Liver (tissue), 8 donors: ENCODE measurements at regions not wholly inside any gene's neighbourhood (a gene's known extent, or its start where the extent isn't known, plus 50 kb on each side); places are given as distances from the start of the nearest gene placed in this dataset.

Experiments used
- DNase-seq: peaks from one replicate; pipeline ENCODE4 v3.0.0-alpha.2; 2017; ENCODE audit warnings: low spot score
- H3K27ac ChIP-seq, 2 donors: one replicate each; pipeline ENCODE4 v1.7.0; 2013; ENCODE audit warnings: inconsistent platforms in 2 of 2, low read length in 2 of 2, control low read depth in 1 of 2, low read depth in 1 of 2, mild to moderate bottlenecking in 1 of 2
- H3K27me3 ChIP-seq, 4 donors: one replicate each; pipeline versions ENCODE4 v1.6.1 to v1.7.0; 2013; ENCODE audit warnings: low read length in 3 of 4, inconsistent platforms in 1 of 4, mild to moderate bottlenecking in 1 of 4, moderate library complexity in 1 of 4; ENCODE audit not compliant: control insufficient read depth in 4 of 4, insufficient read depth in 4 of 4
- H3K36me3 ChIP-seq, 4 donors: one replicate each; pipeline versions ENCODE4 v1.6.1 to v1.7.0; 2013; ENCODE audit warnings: low read length in 3 of 4, mild to moderate bottlenecking in 3 of 4, low read depth in 1 of 4, moderate library complexity in 1 of 4; ENCODE audit not compliant: control insufficient read depth in 4 of 4, insufficient read depth in 3 of 4
- H3K4me1 ChIP-seq, 4 donors: one replicate each; pipeline versions ENCODE4 v1.6.1 to v1.7.0; 2013; ENCODE audit warnings: low read length in 3 of 4, mild to moderate bottlenecking in 3 of 4, moderate library complexity in 1 of 4; ENCODE audit not compliant: control insufficient read depth in 4 of 4, insufficient read depth in 4 of 4
- H3K4me3 ChIP-seq, 3 donors: one replicate each; pipeline versions ENCODE4 v1.6.1 to v1.7.0; 2013; ENCODE audit warnings: low read length in 3 of 3, control low read depth in 1 of 3, low read depth in 1 of 3, mild to moderate bottlenecking in 1 of 3
- H3K9ac ChIP-seq, 2 donors: one replicate each; pipeline ENCODE4 v1.7.0; 2013; ENCODE audit warnings: low read length in 2 of 2, mild to moderate bottlenecking in 2 of 2, moderate library complexity in 2 of 2, control low read depth in 1 of 2, low read depth in 1 of 2
- H3K9me3 ChIP-seq, 4 donors: one replicate each; pipeline versions ENCODE4 v1.6.1 to v1.7.0; 2013; ENCODE audit warnings: low read length in 3 of 4; ENCODE audit not compliant: control insufficient read depth in 4 of 4
- CTCF ChIP-seq: fragments of 150-350 bp; IDR thresholded peaks from 2 replicates; pipeline ENCODE4 v1.5.1; 2017; ENCODE audit warnings: improper control_type of control experiment, low read depth, low read length; ENCODE audit not compliant: missing input control
- EGR1 ChIP-seq, 2 donors: IDR thresholded peaks; 2 replicates each; pipeline ENCODE4 v1.6.1; 2016 to 2018; ENCODE audit warnings: antibody characterized with exemption in 2 of 2, low read depth in 2 of 2
- FOXA2 ChIP-seq: IDR thresholded peaks from 2 replicates; pipeline ENCODE4 v1.6.1; 2016; ENCODE audit warnings: antibody characterized with exemption
- GABPA ChIP-seq, 2 donors: IDR thresholded peaks in 1 of 2; conservative IDR thresholded peaks in 1 of 2; 2 replicates each; pipeline ENCODE4 v1.6.1; 2016; ENCODE audit warnings: antibody characterized with exemption in 2 of 2, mild to moderate bottlenecking in 1 of 2, moderate library complexity in 1 of 2
- HNF4A ChIP-seq, 2 donors: conservative IDR thresholded peaks; 2 replicates each; pipeline ENCODE4 v1.6.1; 2016; ENCODE audit warnings: antibody characterized with exemption in 2 of 2, mild to moderate bottlenecking in 2 of 2
- JUND ChIP-seq, 2 donors: IDR thresholded peaks; 2 replicates each; pipeline ENCODE4 v1.6.1; 2016; ENCODE audit warnings: antibody characterized with exemption in 2 of 2
- NR2F2 ChIP-seq: IDR thresholded peaks from 2 replicates; pipeline ENCODE4 v1.6.1; 2016; ENCODE audit warnings: antibody characterized with exemption
- RAD21 ChIP-seq, 2 donors: IDR thresholded peaks; 2 replicates each; pipeline ENCODE4 v1.6.1; 2016; ENCODE audit warnings: antibody characterized with exemption in 2 of 2, mild to moderate bottlenecking in 2 of 2
- RXRA ChIP-seq, 2 donors: IDR thresholded peaks; 2 replicates each; pipeline ENCODE4 v1.6.1; 2017 to 2018; ENCODE audit warnings: antibody characterized with exemption in 2 of 2, mild to moderate bottlenecking in 1 of 2
- TAF1 ChIP-seq: conservative IDR thresholded peaks from 2 replicates; pipeline ENCODE4 v1.6.1; 2016; ENCODE audit warnings: antibody characterized with exemption, mild to moderate bottlenecking
- WGBS: extraction: QIAGEN DNeasy Blood & Tissue Kit; methylation state at CpG from one replicate; pipeline ENCODE4 v1.1.7; 2013; 5-methylcytosine and 5-hydroxymethylcytosine counted together
- TF ChIP-seq, protein P1 (sequence below): IDR thresholded peaks from 2 replicates; pipeline ENCODE4 v1.6.1; 2016; ENCODE audit warnings: antibody characterized with exemption
- TF ChIP-seq, protein P2 (sequence below): IDR thresholded peaks from 2 replicates; pipeline ENCODE4 v1.6.1; 2016; ENCODE audit warnings: antibody characterized with exemption
- TF ChIP-seq, protein P3 (sequence below): IDR thresholded peaks from 2 replicates; pipeline ENCODE4 v1.6.1; 2016; ENCODE audit warnings: antibody characterized with exemption, mild to moderate bottlenecking
- TF ChIP-seq, protein P4 (sequence below): IDR thresholded peaks from 2 replicates; pipeline ENCODE4 v1.6.1; 2016; ENCODE audit warnings: antibody characterized with exemption
- donor health status: healthy.
- donor health status: healthy.
- donor health status: healthy.
- donor health status: healthy.
- donor health status: healthy.

GRCh38 chr14:26730929-26731618 is 133.2 kb upstream of the NOVA1 start:
- Histone ChIP-seq H3K9ac (no peak overlapping the region), H3K4me3 (no peak overlapping the region), H3K27ac (no peak overlapping the region), H3K4me1 (no peaks in the 10 kb centered on the region), H3K27me3 (no peaks in the 10 kb centered on the region), H3K36me3 (no peaks in the 10 kb centered on the region), H3K9me3 (no peaks in the 10 kb centered on the region)
- no peak for TF ChIP-seq JUND (IDR thresholded peaks at IDR 0.05)
- no peak for TF ChIP-seq RXRA (IDR thresholded peaks at IDR 0.05)
- TF ChIP-seq RAD21 (IDR thresholded peaks at IDR 0.05): peak; percentile 53 to 61
- DNase-seq: peak; percentile 32
- 79% methylated on average over 4 of the region's 4 CpGs for WGBS

DNA sequence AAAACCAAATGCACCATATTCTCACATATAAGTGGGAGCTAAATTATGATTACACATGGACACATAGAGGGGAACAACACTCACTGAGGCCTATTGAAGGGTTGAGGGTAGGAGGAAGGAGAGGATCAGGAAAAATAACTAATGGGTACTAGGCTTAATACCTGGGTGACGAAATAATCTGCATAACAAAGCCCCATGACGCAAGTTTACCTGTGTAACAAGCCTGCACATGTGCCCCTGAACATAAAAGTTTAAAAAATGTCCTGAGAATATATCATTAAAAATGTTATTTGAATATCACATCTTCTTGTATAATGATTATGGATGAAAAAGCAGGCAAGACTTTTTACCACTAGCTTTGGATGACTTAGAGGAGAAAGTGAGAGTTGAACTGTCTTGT is 138.0 kb upstream of the NOVA1 start:
- TF ChIP-seq FOXA2: no peak
- TF ChIP-seq CTCF: no peak
- no peak for TF ChIP-seq NR2F2
- TF ChIP-seq RXRA (IDR thresholded peaks at IDR 0.05): no peak
- TF ChIP-seq TAF1: no peak
- no peak for TF ChIP-seq HNF4A (conservative IDR thresholded peaks at IDR 0.05)
- TF ChIP-seq, protein P1, sequence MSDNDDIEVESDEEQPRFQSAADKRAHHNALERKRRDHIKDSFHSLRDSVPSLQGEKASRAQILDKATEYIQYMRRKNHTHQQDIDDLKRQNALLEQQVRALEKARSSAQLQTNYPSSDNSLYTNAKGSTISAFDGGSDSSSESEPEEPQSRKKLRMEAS: no peak
- TF ChIP-seq, protein P2, sequence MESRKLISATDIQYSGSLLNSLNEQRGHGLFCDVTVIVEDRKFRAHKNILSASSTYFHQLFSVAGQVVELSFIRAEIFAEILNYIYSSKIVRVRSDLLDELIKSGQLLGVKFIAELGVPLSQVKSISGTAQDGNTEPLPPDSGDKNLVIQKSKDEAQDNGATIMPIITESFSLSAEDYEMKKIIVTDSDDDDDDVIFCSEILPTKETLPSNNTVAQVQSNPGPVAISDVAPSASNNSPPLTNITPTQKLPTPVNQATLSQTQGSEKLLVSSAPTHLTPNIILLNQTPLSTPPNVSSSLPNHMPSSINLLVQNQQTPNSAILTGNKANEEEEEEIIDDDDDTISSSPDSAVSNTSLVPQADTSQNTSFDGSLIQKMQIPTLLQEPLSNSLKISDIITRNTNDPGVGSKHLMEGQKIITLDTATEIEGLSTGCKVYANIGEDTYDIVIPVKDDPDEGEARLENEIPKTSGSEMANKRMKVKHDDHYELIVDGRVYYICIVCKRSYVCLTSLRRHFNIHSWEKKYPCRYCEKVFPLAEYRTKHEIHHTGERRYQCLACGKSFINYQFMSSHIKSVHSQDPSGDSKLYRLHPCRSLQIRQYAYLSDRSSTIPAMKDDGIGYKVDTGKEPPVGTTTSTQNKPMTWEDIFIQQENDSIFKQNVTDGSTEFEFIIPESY: no peak
- TF ChIP-seq EGR1 (IDR thresholded peaks at IDR 0.05; ENCODE audit: low read depth in 2 of 2): no peak
- no peak overlapping the region for H3K9ac ChIP-seq
- H3K27ac ChIP-seq: no peak overlapping the region
- DNase-seq: no peak
- H3K4me3 ChIP-seq: no peak overlapping the region
- 76% methylated on average over 2 of the region's 2 CpGs for WGBS
- H3K27me3 ChIP-seq: no peaks in the 10 kb centered on the region
- no peaks in the 10 kb centered on the region for H3K9me3 ChIP-seq
- no peaks in the 10 kb centered on the region for H3K36me3 ChIP-seq
- no peaks in the 10 kb centered on the region for H3K4me1 ChIP-seq

DNA sequence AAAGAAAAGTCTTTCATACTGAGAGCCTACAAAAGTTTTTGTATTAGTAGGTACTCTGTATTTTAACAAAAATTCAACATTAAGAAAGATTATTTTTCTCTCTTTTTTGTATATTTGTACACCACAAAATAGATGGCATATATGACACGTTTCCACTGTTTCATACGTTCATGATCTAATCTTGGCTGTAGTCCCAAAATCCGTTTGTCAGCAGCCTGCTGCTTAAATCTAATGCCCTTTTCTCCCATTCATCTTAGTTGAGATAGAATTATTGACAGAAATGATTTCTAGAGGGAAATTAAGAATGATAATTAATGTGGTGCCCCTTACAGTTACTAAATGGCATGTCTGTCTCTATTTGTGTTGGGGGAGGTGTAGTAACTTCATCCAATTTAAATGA is 140.7 kb upstream of the NOVA1 start:
- DNase-seq: no peak
- no peak overlapping the region for H3K4me3 ChIP-seq
- H3K4me1 ChIP-seq: no peaks in the 10 kb centered on the region
- no peak overlapping the region for H3K9ac ChIP-seq
- no peaks in the 10 kb centered on the region for H3K36me3 ChIP-seq
- no peak overlapping the region for H3K27ac ChIP-seq
- H3K9me3 ChIP-seq: no peaks in the 10 kb centered on the region
- H3K27me3 ChIP-seq: no peaks in the 10 kb centered on the region
- TF ChIP-seq RAD21 (IDR thresholded peaks at IDR 0.05): no peak
- no peak for TF ChIP-seq GABPA (IDR thresholded peaks at IDR 0.05 in 1 of 2, conservative IDR thresholded peaks at IDR 0.05 in 1 of 2)
- TF ChIP-seq, protein P2: no peak
- no peak for TF ChIP-seq TAF1
- TF ChIP-seq RXRA (IDR thresholded peaks at IDR 0.05): no peak
- TF ChIP-seq, protein P3, sequence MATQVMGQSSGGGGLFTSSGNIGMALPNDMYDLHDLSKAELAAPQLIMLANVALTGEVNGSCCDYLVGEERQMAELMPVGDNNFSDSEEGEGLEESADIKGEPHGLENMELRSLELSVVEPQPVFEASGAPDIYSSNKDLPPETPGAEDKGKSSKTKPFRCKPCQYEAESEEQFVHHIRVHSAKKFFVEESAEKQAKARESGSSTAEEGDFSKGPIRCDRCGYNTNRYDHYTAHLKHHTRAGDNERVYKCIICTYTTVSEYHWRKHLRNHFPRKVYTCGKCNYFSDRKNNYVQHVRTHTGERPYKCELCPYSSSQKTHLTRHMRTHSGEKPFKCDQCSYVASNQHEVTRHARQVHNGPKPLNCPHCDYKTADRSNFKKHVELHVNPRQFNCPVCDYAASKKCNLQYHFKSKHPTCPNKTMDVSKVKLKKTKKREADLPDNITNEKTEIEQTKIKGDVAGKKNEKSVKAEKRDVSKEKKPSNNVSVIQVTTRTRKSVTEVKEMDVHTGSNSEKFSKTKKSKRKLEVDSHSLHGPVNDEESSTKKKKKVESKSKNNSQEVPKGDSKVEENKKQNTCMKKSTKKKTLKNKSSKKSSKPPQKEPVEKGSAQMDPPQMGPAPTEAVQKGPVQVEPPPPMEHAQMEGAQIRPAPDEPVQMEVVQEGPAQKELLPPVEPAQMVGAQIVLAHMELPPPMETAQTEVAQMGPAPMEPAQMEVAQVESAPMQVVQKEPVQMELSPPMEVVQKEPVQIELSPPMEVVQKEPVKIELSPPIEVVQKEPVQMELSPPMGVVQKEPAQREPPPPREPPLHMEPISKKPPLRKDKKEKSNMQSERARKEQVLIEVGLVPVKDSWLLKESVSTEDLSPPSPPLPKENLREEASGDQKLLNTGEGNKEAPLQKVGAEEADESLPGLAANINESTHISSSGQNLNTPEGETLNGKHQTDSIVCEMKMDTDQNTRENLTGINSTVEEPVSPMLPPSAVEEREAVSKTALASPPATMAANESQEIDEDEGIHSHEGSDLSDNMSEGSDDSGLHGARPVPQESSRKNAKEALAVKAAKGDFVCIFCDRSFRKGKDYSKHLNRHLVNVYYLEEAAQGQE: no peak
- no peak for TF ChIP-seq HNF4A (conservative IDR thresholded peaks at IDR 0.05)
- TF ChIP-seq, protein P1: no peak
- TF ChIP-seq, protein P4, sequence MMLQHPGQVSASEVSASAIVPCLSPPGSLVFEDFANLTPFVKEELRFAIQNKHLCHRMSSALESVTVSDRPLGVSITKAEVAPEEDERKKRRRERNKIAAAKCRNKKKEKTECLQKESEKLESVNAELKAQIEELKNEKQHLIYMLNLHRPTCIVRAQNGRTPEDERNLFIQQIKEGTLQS: no peak
- no peak for TF ChIP-seq NR2F2
- WGBS: 43% methylated on average over 3 of the region's 3 CpGs
